HPDE6-E6E7 (cell line): ENCODE measurements at regions not wholly inside any gene's neighbourhood (a gene's known extent, or its start where the extent isn't known, plus 50 kb on each side); places are given as distances from the start of the nearest gene placed in this dataset.
A peak's percentile ranks its signal among the peaks of the same experiment; 100 is the strongest.

Source experiments
- DNase-seq: peaks from one replicate; pipeline ENCODE4 v3.0.0; 2011; ENCODE audit warnings: missing footprints; ENCODE audit errors: extremely low spot score

DNA sequence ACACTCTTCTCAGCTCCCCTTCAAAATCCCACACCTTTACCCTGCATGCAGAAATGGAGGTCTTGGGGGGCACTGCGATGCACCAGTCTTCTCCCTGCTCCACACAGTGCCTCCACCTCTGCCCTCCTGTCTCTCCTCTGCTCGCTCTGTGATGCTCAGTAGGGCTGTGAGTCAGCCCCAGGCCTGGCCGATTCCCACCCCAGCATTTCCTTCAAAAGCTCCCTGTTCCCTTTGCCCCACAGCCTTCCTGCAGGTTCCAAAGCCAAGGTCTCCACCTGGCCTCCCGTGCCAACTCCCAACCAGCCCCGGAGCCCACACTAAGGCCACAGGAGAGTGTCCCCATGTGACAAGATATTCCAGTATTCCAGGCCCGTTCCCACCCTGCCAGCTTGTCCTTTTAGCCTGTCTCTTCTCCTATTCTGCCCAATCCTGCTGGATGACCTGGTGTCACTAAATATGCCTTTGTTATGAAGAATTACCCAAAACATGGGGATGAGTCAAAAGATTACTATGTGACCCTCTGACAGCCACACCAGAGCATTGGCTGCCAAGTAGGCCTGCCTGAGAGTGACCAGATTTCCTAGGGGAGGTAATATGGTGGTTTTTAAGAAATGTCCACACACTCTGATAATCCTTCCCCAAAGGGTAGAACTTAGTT, 118.9 kb upstream of the NXT1 start:
- DNase-seq = no peak

DNA sequence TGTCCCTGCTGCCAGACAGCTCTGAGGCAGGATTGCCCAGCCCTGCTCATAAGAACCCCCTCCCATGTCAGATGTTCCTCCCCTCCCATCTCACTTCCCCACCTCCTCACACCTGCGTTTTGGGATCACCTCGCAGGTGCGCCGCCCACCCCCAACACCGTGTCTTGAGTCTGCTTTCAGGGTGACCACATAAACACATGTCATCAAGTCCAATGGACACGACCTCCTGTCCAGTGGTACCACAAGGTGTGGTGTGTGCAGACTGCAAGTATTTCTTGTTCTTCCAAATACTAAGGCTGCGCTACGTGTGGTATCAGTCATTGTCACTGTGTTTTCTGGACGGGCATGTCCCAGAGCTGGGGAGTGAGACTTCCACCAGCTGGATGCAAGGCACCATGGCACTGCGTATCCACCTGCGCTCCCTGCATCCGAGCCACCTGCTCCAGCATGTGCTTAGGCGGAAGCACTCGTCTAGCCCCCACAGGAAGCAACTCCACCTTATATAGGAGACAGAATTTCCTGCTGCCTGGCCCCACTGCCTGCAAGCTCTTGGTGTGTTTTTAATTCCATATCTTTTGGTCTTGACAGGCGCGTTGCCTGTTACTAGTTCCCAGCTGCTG, 119.7 kb upstream of the NXT1 start:
- no peak for DNase-seq

DNA sequence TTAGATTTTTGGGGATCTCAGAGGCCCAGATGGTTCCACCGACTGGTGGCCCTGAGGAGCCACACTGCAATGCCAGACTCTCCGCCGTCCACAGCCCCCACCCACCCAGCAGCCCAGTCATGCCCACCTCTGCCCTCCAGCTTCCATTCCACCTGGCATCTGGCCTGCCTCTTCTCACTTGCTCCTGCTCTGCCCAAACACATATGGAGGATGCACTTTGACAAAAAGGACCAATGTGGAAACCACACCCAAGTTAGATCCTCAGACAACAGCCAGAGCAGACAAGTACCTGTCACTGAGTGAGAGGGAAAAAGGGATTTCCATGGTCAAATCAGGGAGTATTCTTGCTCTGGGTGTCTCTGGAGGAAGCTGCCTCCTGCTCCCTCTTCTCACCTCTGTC, 120.6 kb upstream of the NXT1 start:
- no peak for DNase-seq

DNA sequence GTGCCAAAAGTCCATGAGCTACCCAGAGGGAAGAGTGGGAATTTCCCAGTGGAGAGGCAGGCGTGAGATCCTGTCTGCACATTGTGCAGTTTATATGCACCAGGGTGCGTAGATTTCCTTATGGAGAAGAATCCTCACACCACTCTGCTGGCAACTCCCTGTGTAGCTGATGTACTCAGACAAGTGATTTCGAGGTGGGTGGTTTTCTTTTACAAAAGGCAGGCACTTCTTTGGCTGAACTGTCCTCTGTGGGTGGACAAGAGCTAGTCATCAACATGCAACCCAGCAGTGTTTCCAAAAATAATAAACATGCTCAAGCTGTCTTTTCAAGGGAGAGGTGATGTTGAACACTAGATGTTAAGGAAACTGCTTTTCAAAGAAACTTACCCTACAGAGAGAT, 121.7 kb upstream of the NXT1 start:
- no peak for DNase-seq

- DNase-seq = no peak
Measured at GRCh38 chr20:23227976-23228375, 122.6 kb upstream of the NXT1 start.

DNA sequence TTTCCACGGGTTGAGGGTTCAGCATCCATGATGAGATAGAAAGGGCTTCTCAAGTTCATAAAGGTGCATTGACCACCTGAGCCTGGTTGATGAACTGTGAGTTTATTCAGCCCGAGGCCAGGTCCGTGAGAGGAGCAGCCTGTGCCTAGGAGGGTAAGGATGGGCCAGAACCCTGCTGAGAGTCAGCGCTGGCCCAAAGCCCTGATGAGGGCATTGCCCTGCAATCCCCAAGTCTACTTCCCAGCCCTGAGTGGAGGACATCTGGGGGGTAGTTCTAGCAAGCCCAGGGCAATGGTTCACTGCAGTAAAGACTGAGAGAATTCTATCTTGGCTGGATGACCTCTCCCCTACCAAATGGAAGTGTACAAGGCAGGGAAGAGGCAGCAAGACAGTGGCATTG, 123.3 kb upstream of the NXT1 start:
- DNase-seq = no peak

GRCh38 chr20:23226612-23227265, 123.9 kb upstream of the NXT1 start:
- no peak for DNase-seq

DNA sequence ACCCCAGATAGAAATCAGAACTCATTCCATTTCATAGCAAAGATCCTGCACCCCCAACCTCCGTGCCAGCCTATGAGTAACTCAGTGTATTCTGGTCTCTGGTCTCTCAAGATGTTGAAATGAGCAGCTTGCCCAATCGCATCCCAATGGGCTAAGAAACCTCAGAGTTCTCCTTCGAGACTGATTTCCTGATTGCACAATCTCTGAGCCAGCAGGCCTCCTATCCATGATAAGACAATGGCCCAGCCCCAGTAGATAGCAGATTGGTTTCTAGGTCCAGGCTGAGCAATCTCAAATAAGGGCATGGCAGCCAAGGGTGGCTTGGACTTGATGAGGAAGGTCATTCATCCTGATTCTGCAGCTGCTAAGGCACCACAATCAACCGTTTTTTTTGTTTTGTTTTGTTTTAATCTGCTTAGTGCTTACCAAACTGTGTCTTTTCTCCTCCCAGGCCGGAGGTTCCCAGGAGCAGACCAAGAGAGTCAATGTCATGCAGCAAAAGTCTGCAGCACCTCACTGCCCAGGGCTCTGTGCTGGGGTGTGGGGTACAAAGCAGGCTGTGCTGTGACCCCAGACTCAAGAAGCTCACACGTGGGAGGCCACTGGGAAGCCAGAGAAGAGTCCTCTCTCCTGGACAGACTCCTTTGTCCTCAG, 125.1 kb upstream of the NXT1 start:
- peak; percentile 93 for DNase-seq

DNA sequence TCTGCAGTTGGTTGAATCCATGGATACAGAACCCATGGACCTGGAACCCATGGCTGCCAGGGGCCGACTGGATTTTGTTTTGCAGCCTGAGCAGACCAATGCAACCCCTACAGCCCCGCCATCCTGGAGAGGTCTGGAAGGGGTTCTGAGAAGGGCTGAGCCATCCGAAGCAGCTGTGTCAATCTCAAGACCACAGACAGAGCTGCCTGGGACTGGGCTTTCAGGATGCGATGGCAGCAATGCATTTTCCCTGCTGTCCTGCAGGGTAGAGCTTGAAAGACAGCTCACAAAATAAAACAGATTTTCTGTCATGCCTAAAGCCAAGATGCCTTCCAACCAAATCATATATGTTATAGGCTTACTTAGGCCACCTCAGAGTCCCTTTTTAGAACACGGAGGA, 125.8 kb upstream of the NXT1 start:
- no peak for DNase-seq

DNA sequence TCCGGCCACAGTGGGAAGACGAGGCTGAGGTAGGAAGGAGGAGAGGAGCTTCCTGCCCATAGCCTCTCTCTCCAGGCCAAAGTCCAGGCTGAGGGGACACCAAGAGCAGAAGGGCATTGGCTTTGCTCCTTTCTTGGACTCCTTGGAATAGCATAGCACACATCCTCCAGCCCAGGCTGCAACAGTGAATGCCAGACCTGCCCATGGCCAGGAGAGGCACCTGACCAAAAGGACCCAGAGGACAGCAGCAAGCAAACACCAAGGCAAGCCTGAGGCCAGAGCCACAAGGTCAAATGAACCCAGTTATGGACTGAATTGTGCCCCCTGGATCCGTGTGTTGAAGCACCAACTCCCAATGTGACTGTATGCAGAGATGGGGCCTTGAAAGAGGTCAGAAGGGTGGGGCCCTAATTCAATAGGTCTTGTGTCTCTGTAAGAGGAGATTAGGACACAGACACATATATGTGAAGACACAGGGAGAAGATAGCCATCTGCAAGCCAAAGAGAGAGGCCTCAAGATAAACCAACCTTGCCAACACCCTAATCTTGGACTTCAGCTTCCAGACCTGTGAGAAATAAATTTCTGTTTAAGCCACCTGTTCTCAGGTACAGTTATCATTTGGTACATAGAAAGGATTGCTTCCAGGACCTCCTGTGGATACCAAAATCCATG, 126.5 kb upstream of the NXT1 start:
- no peak for DNase-seq

GRCh38 chr20:23222531-23223200, 127.9 kb upstream of the NXT1 start:
- DNase-seq = no peak

DNA sequence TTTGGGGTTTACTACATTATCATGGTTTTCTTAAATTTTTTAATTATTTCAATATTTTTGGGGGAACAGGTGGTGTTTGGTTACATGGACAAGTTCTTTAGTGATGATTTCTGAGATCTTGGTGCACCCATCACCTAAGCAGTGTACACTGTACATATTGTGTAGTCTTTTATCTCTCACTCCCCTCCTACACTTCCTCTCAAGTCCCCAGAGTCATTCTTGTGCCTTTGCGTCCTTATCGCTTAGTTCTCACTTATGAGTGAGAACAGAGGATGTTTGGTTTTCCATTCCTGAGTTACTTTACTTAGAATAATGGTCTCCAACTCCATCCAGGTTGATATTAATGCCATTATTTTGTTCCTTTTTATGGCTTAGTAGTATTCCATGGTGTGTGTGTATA, 130.9 kb upstream of the CD93 start:
- no peak for DNase-seq

DNA sequence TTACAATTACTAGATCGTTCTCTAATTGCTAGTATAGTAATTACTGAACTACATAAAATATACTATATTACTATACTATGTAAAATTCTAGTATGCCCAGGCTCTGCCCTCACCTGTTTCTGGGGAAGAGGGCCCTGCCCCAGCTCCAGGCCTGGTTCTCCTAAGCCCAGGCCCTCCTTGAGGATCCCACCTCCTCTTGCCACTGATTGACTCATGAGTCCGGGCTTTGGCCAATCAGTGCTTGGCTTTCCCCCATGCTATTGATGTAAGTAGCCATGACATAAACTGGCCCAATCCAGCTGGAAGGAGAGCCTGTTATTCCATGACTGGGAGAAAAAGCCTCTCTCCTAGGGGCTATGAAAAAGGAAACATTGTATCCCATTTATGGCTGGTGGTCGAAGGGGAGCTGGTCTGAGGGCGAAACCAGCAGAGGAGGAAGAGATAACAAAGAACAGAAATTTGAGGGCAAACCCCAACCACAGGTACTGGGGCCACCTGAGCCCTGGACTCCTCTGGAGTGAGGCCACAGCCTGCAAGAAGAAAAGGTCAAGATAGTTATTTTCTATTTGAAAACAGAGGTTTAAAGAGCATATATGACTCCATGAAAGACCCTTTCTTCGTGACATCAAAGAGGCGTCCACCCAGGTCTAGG, 129.3 kb upstream of the CD93 start:
- DNase-seq = no peak

DNA sequence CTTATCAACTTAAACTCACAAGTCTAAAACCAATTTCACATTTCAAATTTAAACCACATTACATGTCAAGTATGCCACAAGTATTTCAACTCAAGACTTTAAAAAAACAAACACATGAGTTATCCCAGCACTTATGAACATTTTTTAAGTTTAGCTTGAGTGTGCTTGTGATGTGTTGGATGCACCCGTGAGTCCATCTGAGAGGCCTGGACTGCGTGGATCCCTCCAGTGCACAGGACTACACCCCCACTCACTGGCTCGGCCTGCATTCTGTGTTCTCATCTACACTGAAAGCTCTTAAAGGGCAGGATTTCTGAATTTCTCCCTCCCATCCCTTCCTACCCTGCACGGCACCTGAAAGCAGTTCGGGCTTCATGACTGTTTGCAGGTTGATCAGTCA, 128.8 kb upstream of the CD93 start:
- DNase-seq = no peak

- no peak for DNase-seq
Measured at GRCh38 chr20:23212464-23212995, 126.4 kb upstream of the CD93 start.

DNA sequence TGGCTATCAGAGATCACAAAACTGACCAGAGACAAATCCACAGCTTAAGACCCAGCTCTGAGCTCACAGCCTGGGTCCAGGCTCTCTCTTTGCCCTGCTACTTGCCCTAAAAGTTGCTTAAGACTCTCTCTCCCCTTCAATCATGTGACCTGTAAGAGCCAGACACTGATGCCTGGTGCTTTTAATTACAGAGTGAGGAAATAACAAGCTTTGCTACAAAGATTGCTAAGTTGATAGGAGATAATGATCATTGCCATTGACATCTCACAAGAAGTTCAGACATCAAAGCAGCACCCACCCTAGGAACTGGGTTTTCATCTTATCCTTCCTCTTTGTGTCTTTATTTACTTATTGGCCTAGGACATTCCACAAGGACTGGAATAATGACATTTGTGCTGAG, 125.9 kb upstream of the CD93 start:
- DNase-seq = no peak

GRCh38 chr20:23211164-23211563, 125.0 kb upstream of the CD93 start:
- DNase-seq = no peak

DNA sequence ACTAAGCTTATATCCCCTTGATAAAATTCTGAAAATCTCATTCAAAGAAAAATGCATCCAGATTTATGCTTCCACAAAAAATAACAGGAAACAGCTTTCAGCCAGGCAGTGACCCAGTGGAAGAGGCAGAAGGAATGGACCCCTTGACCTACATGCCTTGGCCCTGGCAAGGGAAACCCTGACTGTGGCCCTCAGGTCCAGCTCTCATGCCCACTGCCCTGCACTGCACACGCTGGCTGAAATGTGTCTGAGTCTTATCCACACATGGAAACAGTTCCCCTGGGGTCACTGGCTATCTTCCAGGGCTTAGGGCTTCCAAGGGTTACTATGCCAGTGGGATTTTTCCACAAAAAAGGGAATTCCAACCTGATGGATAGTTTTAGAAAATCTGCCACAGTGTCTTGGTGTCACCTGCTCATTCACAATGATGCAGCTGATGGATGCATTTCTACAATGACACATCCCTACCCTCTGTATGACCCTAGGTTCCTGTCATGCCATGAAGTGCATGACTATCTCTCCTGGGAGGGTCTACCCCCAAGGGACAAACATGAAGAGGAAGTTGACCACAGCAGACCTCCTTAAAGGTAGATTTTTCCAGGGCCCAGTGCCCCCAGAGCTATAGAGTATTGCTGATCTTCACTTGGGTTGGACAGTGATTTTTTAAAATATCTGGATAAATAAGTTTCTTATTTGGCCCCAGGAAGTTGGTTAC, 121.9 kb upstream of the CD93 start:
- no peak for DNase-seq

DNA sequence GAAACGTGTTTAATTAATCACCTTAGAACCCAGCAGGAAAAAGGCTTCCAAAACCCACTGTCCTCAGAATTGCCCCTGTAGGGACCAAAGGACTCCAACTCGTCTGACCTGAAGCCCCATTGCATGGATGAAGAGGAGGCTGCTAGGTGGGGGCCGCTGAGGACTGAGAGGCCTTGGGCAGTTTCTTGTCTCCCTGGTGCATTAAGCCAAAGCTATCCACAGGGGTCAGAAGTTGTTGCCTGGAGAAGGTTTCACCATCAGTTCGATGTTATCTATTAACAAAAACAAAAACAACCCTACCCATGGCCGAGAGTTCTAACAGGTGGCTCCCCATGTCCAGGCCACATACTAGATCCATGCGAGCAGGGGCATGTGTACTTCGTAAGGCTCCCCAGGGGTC, 120.9 kb upstream of the CD93 start:
- DNase-seq = no peak

DNA sequence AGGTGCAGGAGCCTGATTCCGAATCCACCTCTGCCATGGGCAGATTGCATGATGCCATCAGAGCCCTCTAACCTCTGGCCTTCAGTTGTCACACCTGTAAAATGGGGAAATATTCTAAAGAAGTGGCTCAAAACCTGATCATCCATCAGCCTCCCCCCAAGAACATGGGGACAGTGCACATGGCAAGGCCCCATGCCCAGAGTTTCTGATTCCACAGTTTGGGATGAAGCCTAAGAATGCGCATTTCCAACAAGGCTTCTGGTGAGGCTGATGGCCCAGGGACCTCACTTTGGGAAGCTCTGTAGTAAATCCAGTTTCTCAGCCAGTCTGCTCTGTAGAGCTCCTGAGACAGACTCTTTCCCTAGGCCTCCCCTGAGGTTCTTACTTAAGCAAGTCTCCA, 119.9 kb upstream of the CD93 start:
- DNase-seq = no peak
